RWPE1 (cell line): ENCODE measurements at regions not wholly inside any gene's neighbourhood (a gene's known extent, or its start where the extent isn't known, plus 50 kb on each side); places are given as distances from the start of the nearest gene placed in this dataset.

Experiments used
- CTCF ChIA-PET: fragments of 350-600 bp; sonication (Branson Sonifier 250); formaldehyde crosslinking; extraction: SDS; loops from one replicate; lab custom pipeline; 2021; lab: Yijun Ruan, JAX
- POLR2A ChIA-PET: fragments of 400-600 bp; formaldehyde crosslinking; extraction: SDS; loops from one replicate; lab custom pipeline; 2020; ENCODE audit warnings: antibody characterized with exemption; ENCODE audit not compliant: low non-redundant PET; lab: Yijun Ruan, JAX
- DNase-seq: peaks from one replicate; pipeline ENCODE4 v3.0.0; 2012; ENCODE audit warnings: low spot score
- H3K27ac ChIP-seq: fragments of 450-650 bp; 2 replicates; pipeline ENCODE4 v1.5.1; 2017
- TF ChIP-seq, protein P1 (sequence below): fragments of 450-650 bp; conservative IDR thresholded peaks from 2 replicates; pipeline ENCODE4 v1.5.1; 2017; ENCODE audit warnings: low read depth, mild to moderate bottlenecking

- TF ChIP-seq, protein P1, sequence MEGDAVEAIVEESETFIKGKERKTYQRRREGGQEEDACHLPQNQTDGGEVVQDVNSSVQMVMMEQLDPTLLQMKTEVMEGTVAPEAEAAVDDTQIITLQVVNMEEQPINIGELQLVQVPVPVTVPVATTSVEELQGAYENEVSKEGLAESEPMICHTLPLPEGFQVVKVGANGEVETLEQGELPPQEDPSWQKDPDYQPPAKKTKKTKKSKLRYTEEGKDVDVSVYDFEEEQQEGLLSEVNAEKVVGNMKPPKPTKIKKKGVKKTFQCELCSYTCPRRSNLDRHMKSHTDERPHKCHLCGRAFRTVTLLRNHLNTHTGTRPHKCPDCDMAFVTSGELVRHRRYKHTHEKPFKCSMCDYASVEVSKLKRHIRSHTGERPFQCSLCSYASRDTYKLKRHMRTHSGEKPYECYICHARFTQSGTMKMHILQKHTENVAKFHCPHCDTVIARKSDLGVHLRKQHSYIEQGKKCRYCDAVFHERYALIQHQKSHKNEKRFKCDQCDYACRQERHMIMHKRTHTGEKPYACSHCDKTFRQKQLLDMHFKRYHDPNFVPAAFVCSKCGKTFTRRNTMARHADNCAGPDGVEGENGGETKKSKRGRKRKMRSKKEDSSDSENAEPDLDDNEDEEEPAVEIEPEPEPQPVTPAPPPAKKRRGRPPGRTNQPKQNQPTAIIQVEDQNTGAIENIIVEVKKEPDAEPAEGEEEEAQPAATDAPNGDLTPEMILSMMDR, result no peak
- POLR2A ChIA-PET, result no interaction called here
- DNase-seq, result no peak
- CTCF ChIA-PET, result interaction anchor here (0.5 kb wide), 1 partner anchor 402 kb away, joined by 3 read pairs; no protein-coding TSS in a partner anchor
- no peak overlapping the region for H3K27ac ChIP-seq
Observed at GRCh38 chr6:94045099-94045829, 625.9 kb upstream of the EPHA7 start.

- no peak overlapping the region for H3K27ac ChIP-seq
- ChIA-PET POLR2A (no interaction called here), CTCF (interaction anchor here (0.6 kb wide), 1 partner anchor 14 kb away, joined by 3 read pairs; no protein-coding TSS in a partner anchor)
- TF ChIP-seq, protein P1, result no peak
- no peak for DNase-seq
Observed at GRCh38 chr6:94041945-94042709, 622.8 kb upstream of the EPHA7 start.

DNA sequence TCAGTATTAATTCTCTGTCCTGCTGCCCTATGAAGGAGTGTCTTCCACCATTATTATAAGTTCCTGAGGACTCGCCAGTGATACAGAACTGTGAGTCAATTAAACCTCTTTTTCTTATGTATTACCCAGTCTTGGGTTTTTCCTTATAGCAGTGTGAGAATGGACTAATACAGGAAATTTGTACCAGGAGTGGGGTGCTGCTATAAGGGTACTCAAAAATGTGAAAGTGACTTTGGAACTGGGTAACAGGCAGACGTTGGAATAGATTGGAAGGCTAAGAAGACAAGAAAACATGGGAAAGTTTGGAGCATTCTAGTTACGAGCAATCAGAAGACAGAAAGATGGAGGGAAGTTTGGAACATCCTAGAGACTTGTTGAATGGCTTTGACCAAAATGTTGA lies 616.7 kb upstream of the EPHA7 start:
- no peak overlapping the region for H3K27ac ChIP-seq
- POLR2A ChIA-PET, result no interaction called here
- CTCF ChIA-PET, result no interaction called here
- TF ChIP-seq, protein P1, result no peak
- DNase-seq, result no peak

DNA sequence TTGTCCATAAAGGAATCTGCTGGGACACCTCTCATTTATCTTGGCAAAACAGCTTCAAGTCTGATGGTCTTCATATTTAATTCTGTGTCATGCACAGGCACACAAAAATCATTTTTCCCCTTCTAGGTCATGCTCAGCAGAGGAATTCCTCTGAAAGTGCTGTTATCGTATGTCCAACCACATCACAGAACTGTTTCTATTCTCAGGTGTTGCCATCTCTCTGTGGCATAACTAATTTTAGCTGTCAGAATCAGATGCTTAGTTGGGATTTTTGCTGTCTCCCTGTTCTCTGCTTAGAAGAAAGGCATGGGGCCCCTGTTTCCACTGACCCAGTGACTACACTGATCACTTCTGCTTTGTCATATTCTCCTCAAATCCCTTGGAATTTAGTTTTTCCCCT lies 608.0 kb upstream of the EPHA7 start:
- CTCF ChIA-PET, result no interaction called here
- TF ChIP-seq, protein P1, result no peak
- POLR2A ChIA-PET, result no interaction called here
- no peak overlapping the region for H3K27ac ChIP-seq
- DNase-seq, result no peak

- H3K27ac ChIP-seq, result no peak overlapping the region
- DNase-seq, result no peak
- TF ChIP-seq, protein P1, result no peak
- POLR2A ChIA-PET, result no interaction called here
- CTCF ChIA-PET, result no interaction called here
Observed at GRCh38 chr6:94026575-94026974, 607.2 kb upstream of the EPHA7 start.

DNA sequence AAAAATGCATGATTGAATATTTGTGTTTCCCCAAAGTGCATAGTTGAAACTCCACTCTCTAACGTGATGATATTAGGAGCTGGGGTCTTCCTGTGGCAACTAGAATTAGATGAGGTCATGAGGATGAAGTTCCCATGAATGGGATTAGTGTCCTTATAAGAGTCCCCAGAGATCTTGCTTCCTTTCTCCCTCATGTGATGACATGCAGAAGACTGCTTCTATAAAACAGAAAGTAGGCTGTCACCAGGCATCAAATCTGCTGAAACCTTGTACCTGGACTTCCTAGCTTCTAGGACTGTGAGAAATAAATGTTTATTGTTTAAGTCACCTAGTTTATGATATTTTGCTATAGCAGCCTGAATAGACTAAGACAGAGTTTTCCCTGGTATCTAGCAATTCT lies 586.5 kb upstream of the EPHA7 start:
- H3K27ac ChIP-seq, result no peak overlapping the region
- ChIA-PET CTCF (interaction anchor here (0.5 to 0.7 kb wide), 2 partner anchors 41 to 334 kb away, joined by 3 to 5 read pairs; no protein-coding TSS in a partner anchor), POLR2A (no interaction called here)
- DNase-seq, result no peak
- TF ChIP-seq, protein P1, result no peak
